CD4-positive, alpha-beta T cell treated with Interferon alpha-2 for 1 hour (primary cell): ENCODE measurements at regions not wholly inside any gene's neighbourhood (a gene's known extent, or its start where the extent isn't known, plus 50 kb on each side); places are given as distances from the start of the nearest gene placed in this dataset.

Source experiments
- DNase-seq, 2 donors: peaks; one replicate each; pipeline ENCODE4 v3.0.0-alpha.2; 2020 to 2022

DNA sequence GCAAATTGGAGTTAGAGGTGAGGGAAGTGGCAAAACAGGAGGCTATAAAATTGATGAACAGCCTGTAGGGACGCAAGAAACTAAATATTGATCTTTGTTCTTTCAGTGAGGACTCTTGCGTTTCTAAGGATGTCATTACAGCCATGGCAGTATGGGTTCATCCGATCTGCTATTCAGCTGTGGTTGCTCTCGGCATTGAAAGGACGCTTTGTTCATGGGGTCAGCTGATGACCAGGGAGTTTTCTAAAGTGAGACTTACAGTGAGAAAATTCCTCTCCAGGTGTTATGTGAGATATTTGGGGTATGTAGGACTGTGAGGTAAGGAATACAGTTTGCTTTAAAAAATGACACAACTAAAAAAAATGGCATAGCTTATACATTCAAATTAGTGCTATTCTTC is 52.7 kb upstream of the PELI1 start:
- no peak for DNase-seq

DNA sequence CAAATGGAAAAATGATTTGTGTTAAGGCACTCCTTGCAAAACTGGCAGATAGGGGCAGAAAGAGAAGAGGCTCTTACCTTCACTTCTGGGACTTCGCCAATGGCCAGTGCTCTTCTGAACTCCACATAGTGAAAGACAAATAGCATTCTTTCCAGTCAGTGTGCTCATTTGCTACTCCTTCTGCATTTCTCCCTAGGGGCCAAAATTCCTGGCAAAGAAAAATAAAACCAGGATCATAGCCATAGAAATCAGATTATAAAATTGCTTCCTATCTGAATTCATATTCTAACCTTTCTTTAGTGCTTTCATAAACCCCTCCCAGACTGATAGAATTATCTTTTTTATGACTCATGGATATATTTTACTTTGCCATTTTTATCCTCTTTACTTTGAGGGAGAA is 56.9 kb upstream of the PELI1 start:
- no peak for DNase-seq

DNA sequence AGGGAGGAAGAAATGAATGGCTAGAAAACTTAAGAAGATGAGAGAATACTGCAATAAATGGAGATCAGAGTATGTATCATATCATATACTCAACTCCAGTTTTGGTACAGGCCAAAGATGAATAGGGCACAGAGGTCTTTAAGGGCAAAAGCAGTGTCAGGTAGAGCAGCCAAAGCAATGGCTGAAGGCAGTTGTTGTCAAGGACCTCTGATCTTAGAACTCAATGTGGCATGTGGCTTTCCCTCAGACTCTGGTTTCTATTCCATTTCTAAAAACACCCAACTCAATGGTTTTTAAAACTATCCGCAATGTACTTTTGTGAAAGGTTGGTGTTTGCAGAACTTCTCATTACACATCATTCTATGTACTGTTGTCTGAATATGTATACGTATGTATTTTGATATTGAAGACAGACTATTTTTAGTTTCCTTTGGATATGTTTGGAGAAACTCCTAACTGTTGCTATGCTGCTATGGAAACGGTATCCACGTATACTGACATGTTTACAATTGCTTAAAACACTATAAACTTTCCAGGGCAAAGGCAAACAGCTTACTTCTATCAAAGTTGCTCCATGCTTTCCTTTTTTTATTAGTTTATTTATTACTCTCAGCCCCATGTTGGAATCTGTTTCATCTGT is 58.1 kb upstream of the PELI1 start:
- peak in 1 of 2 donors; percentile 47 for DNase-seq

DNA sequence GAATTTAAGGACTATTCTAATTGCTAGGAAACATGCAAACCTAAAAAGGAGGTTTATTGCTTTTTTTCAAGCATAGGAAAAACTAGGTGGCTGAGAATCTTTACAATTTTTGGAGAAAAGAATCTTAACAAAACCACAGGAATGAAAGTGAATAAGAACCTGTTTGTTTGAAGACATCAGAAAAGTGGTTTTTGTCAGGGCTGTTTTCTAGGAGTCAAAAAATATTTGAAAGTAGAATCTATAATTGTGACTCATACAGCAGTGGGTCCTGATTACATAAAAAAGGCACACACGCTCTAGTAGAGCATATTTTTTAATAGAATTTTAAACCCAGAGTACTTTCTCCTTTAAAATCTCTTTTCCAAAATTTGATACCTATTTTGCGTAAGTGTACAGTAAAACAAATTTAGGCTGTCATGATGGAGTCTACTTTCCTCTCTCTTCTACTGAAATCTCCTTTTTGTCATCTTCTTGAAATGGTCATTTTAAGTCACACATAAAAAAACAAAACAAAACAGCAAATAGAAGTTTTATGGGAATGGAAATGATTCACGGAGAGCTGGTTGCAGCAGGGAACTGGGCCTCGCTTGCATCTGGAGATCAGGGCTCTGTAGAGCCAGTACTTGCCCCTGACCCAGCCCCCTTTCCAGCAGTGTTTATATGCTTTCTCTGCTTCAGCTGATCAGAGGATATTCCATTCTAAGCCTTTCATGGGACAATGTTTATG is 59.1 kb upstream of the PELI1 start:
- DNase-seq, result no peak

DNA sequence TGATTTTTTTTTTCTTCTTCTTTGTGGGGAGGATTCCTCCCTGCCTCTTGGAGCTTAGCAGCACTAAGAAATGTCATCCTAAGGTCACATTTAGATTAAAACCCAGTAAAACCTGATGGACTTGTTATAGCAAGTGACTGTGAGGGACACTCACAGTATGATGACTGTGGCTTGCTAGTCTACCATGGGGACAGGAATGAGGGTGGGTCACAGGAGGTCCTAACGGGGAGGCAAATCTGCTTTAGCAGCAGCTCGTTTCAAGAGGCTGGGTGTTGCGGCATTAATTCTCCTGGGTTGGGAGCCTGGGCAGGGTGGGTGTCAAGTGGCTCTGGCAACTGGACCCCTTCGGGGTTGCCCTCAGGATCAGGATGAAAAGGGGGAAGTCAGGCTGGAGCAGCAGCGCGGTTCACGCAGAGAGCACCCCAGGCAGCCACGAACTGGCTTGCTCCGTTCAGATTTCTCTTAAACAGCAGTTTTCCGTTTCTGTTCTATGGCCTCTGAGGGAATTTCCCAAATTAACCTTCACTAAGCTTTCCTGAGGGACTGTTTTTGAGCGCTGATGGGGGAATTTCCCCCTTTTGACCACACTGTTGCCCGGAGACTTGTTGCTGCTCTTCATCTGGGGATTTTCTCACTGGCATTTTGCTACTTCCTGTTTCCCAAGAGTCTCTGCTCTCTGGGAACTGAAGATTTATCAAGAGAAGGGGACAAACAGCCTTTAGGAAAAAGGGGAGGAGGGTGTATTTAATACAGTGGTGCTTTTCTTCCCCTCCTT is 59.8 kb upstream of the PELI1 start:
- DNase-seq, result peak; percentile 73 to 83

DNA sequence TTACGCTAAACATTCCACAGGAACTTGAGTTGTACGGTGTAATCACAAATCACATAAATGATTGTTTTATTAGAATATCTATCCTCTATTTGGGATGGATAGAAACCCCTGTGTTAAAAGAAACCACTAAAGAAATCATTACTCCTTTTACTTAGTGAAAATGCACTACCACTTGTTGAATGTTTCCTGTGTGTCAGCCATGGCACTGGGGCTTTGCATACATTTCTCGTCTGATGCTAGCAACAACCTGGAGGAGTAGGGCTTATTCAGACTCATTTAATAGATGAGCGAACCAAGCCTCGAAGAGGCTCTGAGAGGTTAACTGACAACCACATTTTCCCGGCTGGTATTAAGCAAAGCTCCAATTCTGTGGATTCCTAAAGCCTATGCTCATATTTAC is 60.5 kb upstream of the PELI1 start:
- DNase-seq, result no peak

DNA sequence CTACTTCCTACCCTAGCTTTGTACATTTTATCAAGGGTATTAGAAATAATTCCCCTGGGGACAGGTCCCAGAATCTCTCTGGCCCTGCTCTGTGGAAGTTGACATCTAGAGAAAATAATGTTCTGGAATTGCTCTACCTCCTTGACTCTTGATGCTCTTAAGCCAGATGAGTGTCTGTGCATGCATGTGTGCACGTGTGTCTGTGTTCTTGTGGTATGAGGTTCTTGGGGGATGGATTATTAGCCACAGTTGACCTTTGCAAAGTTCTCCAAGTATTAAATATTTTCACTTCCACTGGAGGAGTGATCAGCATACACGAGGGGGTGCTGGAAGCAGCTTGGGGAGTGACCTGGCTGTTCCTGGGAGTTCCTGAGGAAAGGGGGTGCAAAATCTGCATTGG is 61.2 kb upstream of the PELI1 start:
- DNase-seq, result no peak

DNA sequence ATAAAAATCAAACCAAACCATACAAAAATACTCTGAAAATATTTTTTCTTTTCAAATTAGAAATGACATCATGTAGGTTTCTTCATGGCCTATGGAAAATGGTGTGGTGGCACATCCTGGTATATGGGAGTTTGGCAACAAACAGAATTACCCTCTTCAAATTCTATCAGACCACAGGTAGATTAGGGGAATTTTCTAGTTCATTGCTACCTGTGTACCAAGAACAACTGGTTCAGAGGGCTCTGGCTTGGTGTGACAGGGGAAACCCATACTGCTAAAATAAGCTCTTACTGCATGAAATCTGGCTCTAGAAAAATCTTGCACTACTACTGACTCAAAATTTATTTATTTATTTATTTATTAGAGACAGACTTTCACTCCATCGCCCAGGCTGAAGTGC is 63.4 kb upstream of the PELI1 start:
- DNase-seq, result peak in 1 of 2 donors; percentile 55

DNA sequence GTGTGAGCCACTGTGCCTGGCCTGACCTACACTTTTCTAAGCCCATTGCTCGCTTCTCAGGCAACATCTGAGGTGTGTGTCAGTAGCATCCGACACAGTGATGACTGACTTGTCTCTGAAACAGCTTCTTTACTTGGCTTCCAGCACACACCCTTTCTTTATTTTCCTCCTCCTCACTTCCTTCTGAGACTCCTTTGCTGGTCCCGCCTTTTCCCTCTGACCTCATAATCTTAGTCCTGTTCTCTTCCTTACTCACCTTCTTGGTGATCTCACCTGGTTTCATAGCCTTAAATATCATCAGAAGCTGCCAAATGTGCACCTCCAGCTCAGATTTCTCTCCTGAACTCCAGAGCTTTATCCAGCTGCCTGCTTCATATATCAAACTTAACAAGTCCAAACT is 66.6 kb upstream of the PELI1 start:
- no peak for DNase-seq

DNA sequence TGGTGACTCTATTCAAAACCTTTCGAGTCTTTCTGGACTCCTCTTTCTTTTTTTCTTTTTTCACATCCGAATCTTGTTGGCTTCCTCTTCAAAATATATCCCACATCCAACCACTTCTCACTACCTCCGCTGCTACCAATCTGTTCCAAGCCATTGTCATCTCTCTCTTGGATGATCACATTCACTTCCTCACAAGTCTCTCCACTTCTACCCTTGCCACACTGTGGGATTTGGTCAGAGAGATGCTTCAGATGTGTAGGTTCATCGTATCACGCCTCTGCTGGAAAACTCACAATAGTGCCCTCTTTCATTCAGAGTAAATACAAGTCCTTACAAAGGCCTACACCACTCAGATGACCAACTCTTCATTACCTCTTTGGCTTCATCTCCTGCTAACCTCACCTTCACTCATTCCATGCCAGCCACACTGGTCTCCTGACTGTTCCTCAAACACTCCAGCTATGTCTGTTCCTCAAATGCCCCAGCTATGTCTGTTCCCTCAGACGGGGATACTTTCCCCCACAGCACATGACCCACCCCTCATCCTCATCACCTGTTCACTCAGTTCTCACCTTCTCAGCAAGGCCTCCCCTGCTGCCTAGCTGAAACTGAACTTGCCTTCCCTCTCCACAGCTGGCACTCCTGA is 67.2 kb upstream of the PELI1 start:
- DNase-seq, result no peak

DNA sequence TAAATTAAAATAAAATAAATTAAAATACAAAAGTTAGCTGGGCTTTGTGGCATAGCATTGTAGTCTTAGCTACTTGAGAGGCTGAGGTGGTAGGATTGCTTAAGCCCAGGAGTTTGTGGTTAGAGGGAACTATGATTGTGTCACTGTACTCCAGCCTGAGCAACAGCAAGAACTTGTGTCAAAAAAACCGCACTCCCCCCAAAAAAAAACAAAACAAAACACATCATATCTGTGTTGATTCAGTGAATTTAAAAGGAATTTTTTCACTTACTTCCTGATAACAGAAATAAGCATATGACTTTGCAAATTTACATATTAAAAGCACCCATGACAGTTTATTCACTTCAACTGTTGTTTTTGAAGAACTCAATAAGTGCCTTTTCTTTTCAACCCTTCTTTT is 68.1 kb upstream of the PELI1 start:
- peak; percentile 53 to 55 for DNase-seq

DNA sequence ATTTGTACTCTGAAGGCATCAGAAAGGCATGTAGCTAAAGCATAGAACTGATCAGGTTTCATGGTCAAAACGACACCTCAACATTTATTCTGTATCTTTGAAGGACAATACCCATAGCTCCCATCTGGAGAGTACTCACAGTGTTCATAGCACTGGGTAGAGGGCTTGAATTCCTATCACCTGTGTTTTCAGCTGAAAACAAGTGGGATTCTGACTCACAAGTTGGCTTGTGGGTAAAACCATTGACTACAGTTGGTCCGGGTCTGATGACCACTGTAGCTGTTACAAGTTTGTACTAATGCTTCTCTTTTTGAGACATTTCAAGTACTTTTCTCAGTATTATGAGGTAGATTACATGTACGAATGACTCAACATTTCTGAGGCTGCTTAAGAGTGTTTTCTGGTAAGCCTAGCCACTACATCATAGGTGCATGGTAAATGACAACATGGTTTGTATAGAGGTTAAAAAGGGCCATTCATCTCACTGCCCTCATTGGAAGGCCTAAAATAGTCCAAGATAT is 68.6 kb upstream of the PELI1 start:
- peak; percentile 48 to 54 for DNase-seq

DNA sequence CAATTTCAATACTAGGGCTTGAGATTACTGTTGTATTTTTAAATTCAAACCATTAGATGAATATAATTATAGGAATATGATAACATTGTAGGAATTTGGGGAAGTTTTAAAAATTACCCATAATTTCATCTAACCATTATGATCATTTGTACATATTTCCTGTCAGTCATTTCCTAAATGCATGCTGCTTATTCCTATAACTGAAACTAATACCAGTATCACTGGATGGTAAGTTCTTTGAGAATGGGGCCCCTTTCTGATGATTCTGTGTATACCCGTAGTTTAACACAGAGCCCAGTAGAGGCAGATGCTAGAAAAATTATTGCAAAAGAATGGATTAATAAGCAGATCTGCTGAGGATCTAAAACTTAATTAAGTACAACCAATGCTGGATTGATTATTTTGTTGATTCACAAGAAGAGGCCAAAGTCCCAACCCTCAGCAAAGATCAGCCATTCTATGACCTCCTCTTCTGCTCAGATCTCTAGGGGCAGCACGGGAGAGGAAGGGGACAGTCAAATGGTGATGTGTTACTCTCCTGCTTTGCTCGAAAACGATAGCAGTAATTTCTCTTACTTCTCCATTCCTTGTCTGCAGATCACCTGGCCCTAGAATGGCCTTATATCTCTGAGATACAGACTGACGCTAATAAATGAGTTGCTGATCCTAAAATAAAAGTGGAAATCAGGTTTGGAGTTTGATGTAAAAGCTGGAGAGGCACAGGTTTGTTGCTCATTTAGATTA is 69.5 kb upstream of the PELI1 start:
- DNase-seq, result peak; percentile 28 to 54

DNA sequence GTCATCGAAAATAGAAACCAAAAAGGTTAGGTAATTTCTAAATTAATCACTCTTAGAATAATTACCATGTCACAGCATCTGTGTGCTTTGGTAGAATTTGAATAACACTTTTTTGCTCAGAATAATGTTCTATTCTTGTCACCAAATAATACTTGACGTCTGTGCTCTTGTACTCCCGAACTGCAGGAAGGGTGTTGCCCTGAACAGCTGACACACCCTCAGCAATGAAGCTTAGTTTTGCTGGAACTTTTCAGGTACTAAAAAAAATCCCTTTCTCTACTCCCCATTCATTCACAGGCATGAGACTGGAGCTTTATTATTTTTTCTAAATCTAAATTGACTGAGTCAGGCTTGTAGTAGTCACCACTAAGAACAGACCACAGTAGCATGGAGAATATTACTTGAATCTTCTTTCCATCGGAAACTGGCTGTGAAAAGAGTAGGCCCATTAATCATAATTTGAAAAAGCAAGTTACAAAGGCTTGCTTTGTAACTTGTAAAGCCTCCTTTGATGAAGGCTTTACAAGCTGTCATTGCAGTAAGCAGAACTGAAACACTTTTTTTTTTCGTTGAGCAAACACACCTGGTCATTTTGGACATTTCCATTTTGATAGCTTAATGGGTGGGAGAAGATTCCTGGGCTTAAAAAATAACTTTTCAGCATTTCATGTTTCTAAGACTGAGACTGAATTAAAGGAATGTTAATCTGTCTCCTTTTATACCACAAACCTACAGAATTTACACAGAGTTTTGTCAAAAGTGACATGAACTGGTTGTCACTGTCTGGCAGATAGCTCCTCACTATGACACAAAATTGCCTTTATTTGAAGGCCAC is 70.3 kb upstream of the PELI1 start:
- DNase-seq, result peak; percentile 72 to 74

DNA sequence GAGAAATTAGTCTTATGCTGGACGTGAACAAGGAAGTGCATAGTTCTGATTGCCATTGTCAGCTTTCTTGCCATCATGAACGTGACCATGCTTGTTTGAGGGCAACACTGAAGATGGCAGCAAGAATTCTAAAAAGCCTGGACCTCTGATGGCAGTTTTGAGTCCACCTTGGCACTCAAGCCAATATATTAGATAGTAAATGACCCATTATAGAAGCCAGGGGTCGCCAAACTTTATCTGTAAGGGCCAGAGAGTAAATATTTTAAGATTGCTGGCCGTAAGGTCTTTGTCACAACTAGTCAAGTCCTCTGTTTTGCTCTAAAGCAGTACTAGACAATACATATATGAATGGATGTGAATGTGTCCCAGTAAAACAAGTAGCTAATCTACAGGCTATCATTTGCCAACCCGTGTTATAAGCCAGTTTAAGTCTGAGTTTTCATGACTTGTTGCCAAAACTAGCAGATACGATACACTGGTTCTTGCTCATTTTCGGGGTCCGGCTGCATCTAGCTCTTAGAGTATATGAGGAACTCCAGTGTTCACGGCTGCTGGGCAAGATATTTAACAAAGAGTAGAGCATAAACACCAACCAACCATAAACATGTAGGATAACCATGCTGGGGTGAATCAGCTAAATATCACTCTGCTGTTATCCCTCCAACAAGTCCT is 73.1 kb upstream of the PELI1 start:
- no peak for DNase-seq

DNA sequence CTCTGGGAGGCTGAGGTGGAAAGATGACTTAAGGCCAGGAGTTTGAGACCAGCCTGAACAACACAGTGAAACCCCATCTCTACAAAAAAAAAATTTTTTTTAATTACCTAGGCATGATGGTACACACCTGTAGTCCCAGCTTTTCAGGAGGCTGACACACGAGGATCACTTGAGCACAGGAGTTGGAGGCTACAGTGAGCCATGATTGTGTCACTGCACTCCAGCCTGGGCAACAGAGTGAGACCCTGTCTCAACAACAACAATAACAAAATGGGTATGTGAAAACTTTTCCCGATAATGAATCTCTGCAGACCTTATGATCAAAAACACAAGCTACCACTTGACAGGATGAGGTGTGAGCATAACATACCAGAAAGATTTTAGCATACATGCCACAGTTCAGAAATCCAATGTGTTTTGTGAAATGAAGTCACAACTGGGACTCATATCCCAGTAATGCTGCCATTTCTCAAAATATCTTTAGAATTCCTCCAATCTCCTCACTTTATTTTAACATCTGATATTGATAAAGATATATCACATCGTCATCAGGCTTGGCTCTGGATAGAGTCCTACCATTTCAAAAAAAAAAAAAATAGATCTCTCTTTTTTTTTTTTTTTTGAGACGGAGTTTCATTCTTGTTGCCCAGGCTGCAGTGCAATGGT is 74.0 kb upstream of the PELI1 start:
- DNase-seq, result no peak

DNA sequence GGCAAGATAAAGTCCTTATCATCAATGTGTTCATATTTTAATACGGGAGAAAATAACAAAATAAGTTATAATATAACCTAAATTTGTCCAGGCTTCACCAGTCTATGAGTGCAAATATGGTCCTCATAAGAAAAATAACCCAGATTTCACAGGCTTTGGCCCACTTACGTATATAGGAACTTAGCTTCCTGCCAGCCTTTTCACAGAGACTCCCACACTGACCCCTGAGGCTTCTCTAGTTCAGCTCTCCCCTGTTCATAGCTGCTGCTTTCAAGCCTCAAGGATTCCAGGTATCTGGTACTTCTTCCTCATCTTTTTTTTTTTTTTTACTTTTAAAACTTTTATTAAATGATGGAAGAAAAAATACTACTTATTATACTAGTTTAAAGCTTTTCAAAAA is 74.9 kb upstream of the PELI1 start:
- no peak for DNase-seq

DNA sequence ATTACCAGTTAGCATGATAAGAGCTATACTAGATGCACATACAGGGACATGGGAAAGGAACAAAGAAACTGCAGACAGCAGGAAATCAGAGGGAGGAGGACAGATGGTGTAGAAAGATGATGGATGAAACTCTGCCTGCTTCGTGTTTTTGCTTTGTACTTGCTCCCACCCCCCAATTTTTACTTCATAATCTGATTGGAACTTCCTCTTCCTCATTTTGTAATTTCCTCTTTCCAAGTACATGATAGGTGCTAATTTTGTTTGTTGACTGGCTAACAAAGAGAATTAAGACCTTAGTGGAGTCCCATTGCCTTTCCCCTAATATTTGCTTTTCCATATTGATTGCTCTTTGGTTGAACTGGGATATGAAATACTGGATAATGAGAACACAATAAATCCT is 76.0 kb upstream of the PELI1 start:
- DNase-seq, result no peak

DNA sequence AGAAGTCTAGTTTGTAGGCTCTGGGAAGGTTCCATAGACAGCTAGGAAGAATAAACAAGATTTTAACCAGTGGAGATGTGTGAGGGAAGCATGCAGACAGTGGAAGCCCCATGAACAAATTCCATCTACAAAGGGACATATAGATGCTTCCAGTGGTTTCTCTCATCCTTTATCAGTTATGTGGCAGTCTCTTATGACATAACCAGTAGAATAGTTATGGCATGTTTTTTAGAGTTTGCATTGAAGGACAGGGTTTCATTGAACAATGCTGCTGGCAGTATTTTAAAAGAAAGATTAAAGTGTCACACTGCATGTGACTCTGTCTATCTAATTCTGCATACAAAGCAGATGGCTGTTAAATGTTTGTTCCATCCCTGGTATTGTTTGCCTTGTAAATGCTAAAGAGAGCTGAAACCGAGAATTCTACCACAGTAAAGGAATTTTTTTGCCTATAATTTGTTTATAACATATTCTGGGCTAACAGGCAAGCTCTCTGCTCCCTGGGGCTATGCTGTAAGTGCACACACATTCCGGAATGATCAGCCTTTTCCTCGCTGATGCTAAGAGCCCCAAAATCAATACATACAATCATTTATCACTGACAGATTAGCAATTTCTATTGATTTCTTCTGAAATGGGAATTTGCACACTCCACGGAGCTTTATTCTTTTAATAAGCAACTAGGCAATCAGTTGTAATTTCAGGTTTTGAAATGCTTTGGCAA is 76.8 kb upstream of the PELI1 start:
- no peak for DNase-seq

DNA sequence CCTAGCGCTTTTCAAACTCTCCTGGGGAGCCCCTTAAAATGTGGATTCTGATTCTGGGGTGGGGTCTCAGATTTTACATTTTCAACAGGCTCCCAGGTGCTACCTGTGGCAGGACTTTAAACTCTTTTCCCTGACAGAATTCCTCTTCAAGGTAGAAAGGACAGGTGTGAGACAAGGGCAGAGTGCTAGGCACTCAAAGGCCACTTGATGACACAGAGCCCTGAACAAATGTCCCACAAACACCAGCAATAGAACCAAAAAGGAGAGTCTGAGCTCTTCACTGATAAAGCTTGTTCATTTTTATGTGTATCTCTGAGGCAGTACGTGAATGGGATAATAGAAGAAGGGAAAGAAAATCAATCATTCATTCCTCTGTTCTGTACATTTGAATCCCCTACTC is 77.7 kb upstream of the PELI1 start:
- DNase-seq, result no peak
